Inflammatory macrophage treated with lipopolysaccharide for 1 hour (primary cell): ENCODE measurements at regions not wholly inside any gene's neighbourhood (a gene's known extent, or its start where the extent isn't known, plus 50 kb on each side); places are given as distances from the start of the nearest gene placed in this dataset.
"Not testable (repeated sequence)": the region's sequence is repeated elsewhere in the genome, so short reads cannot be mapped to it uniquely, and the experiment has no call there.

Source experiments
- DNase-seq, 2 donors: peaks; one replicate each; pipeline ENCODE4 v3.0.0-alpha.2; 2020 to 2022

GRCh38 chr4:57370691-57371090, 260.5 kb upstream of the IGFBP7 start:
- no peak for DNase-seq

- DNase-seq, result no peak
Measured at GRCh38 chr4:57369446-57369845, 259.3 kb upstream of the IGFBP7 start.

- no peak for DNase-seq
Measured at GRCh38 chr4:57364255-57364654, 254.1 kb upstream of the IGFBP7 start.

- DNase-seq, result no peak
Measured at GRCh38 chr4:57363346-57363745, 253.2 kb upstream of the IGFBP7 start.

GRCh38 chr4:57360681-57361080, 250.5 kb upstream of the IGFBP7 start:
- DNase-seq, result no peak

GRCh38 chr4:57355101-57355665, 245.0 kb upstream of the IGFBP7 start:
- DNase-seq, result no peak

GRCh38 chr4:57351731-57352130, 241.5 kb upstream of the IGFBP7 start:
- no peak for DNase-seq

- DNase-seq, result no peak
Measured at GRCh38 chr4:57344296-57344695, 234.1 kb upstream of the IGFBP7 start.

- no peak for DNase-seq
Measured at GRCh38 chr4:57342411-57342810, 232.2 kb upstream of the IGFBP7 start.

- DNase-seq, result not testable (repeated sequence)
Measured at GRCh38 chr4:57338861-57339260, 228.7 kb upstream of the IGFBP7 start.

- no peak for DNase-seq
Measured at GRCh38 chr4:57333684-57334083, 223.5 kb upstream of the IGFBP7 start.

- DNase-seq, result no peak
Measured at GRCh38 chr4:57331959-57332358, 221.8 kb upstream of the IGFBP7 start.

- DNase-seq, result no peak
Measured at GRCh38 chr4:57329279-57329678, 219.1 kb upstream of the IGFBP7 start.

GRCh38 chr4:57324673-57325307, 214.6 kb upstream of the IGFBP7 start:
- DNase-seq, result no peak

GRCh38 chr4:57320849-57321248, 210.7 kb upstream of the IGFBP7 start:
- no peak for DNase-seq

GRCh38 chr4:57320217-57320616, 210.0 kb upstream of the IGFBP7 start:
- DNase-seq, result no peak

GRCh38 chr4:57318703-57319102, 208.5 kb upstream of the IGFBP7 start:
- DNase-seq, result no peak

- no peak for DNase-seq
Measured at GRCh38 chr4:57314636-57315035, 204.5 kb upstream of the IGFBP7 start.

GRCh38 chr4:57312296-57312695, 202.1 kb upstream of the IGFBP7 start:
- DNase-seq, result no peak

- DNase-seq, result no peak
Measured at GRCh38 chr4:57309658-57310057, 199.5 kb upstream of the IGFBP7 start.

GRCh38 chr4:57308301-57308700, 198.1 kb upstream of the IGFBP7 start:
- no peak for DNase-seq

- no peak for DNase-seq
Measured at GRCh38 chr4:57305836-57306235, 195.7 kb upstream of the IGFBP7 start.

GRCh38 chr4:57303012-57303751, 193.0 kb upstream of the IGFBP7 start:
- no peak for DNase-seq

- not testable (repeated sequence) for DNase-seq
Measured at GRCh38 chr4:57300300-57300699, 190.1 kb upstream of the IGFBP7 start.
